Right atrium auricular region (tissue), 2 donors: ENCODE measurements at regions not wholly inside any gene's neighbourhood (a gene's known extent, or its start where the extent isn't known, plus 50 kb on each side); places are given as distances from the start of the nearest gene placed in this dataset.

ENCODE experiments used
- DNase-seq: peaks from one replicate; pipeline ENCODE4 v3.0.0-alpha.2; 2019; ENCODE audit warnings: low spot score
- H3K27ac ChIP-seq, 2 donors: fragments of 200-600 bp; sonication (generic); 1 replicate in 1 of 2; 2 replicates in 1 of 2; pipeline ENCODE4 v1.5.1; 2016 to 2019
- H3K27me3 ChIP-seq, 2 donors: fragments of 200-600 bp; sonication (generic); one replicate each; pipeline versions ENCODE4 v1.5.1 to v1.6.0; 2017 to 2019
- H3K36me3 ChIP-seq: fragments of 200-600 bp; sonication (generic); one replicate; pipeline ENCODE4 v1.5.1; 2016
- H3K4me1 ChIP-seq, 2 donors: fragments of 200-600 bp; sonication (generic); one replicate each; pipeline versions ENCODE4 v1.5.1 to v1.6.0; 2017 to 2019
- H3K4me3 ChIP-seq, 2 donors: fragments of 200-600 bp; sonication (generic); 1 replicate in 1 of 2; 2 replicates in 1 of 2; pipeline ENCODE4 v1.5.1; 2017 to 2019; ENCODE audit warnings: mild to moderate bottlenecking in 1 of 2, moderate library complexity in 1 of 2
- H3K9me3 ChIP-seq, 2 donors: fragments of 200-600 bp; sonication (generic); one replicate each; pipeline ENCODE4 v1.5.1; 2019
- CTCF ChIP-seq, 2 donors: fragments of 200-600 bp; sonication (generic); IDR thresholded peaks; one replicate each; pipeline ENCODE4 v1.5.1; 2019; ENCODE audit warnings: antibody characterized with exemption in 2 of 2

- Histone ChIP-seq H3K36me3 (no peaks in the 10 kb centered on the region), H3K27me3 (no peaks in the 10 kb centered on the region), H3K4me1 (no peaks in the 10 kb centered on the region), H3K4me3 (no peak overlapping the region), H3K27ac (no peak overlapping the region), H3K9me3 (no peaks in the 10 kb centered on the region)
- no peak for DNase-seq
- TF ChIP-seq CTCF (IDR thresholded peaks at IDR 0.05), result no peak
Measured at GRCh38 chr4:181659876-181660275, 583.3 kb upstream of the TENM3 start.

- Histone ChIP-seq H3K27me3 (no peaks in the 10 kb centered on the region), H3K27ac (no peak overlapping the region), H3K36me3 (no peaks in the 10 kb centered on the region), H3K4me1 (no peaks in the 10 kb centered on the region), H3K9me3 (no peaks in the 10 kb centered on the region), H3K4me3 (no peak overlapping the region)
- TF ChIP-seq CTCF (IDR thresholded peaks at IDR 0.05), result no peak
- no peak for DNase-seq
Measured at GRCh38 chr4:181661090-181661489, 582.1 kb upstream of the TENM3 start.

- H3K4me1 ChIP-seq, result no peaks in the 10 kb centered on the region
- H3K27ac ChIP-seq, result no peak overlapping the region
- H3K36me3 ChIP-seq, result no peaks in the 10 kb centered on the region
- no peak for DNase-seq
- no peak overlapping the region for H3K4me3 ChIP-seq
- H3K27me3 ChIP-seq, result no peaks in the 10 kb centered on the region
- TF ChIP-seq CTCF (IDR thresholded peaks at IDR 0.05), result no peak
- no peaks in the 10 kb centered on the region for H3K9me3 ChIP-seq
Measured at GRCh38 chr4:181661923-181662322, 581.3 kb upstream of the TENM3 start.

GRCh38 chr4:181662383-181662782, 580.8 kb upstream of the TENM3 start:
- H3K4me1 ChIP-seq, result no peaks in the 10 kb centered on the region
- no peaks in the 10 kb centered on the region for H3K36me3 ChIP-seq
- no peak for TF ChIP-seq CTCF (IDR thresholded peaks at IDR 0.05)
- no peaks in the 10 kb centered on the region for H3K27me3 ChIP-seq
- H3K27ac ChIP-seq, result no peak overlapping the region
- no peak overlapping the region for H3K4me3 ChIP-seq
- no peak for DNase-seq
- H3K9me3 ChIP-seq, result no peaks in the 10 kb centered on the region

- Histone ChIP-seq H3K4me3 (no peak overlapping the region), H3K27ac (no peak overlapping the region), H3K27me3 (no peaks in the 10 kb centered on the region), H3K36me3 (no peaks in the 10 kb centered on the region), H3K4me1 (no peaks in the 10 kb centered on the region), H3K9me3 (no peaks in the 10 kb centered on the region)
- no peak for DNase-seq
- TF ChIP-seq CTCF (IDR thresholded peaks at IDR 0.05), result no peak
Measured at GRCh38 chr4:181670506-181670905, 572.7 kb upstream of the TENM3 start.

GRCh38 chr4:181671672-181672071, 571.5 kb upstream of the TENM3 start:
- DNase-seq, result no peak
- no peaks in the 10 kb centered on the region for H3K27me3 ChIP-seq
- no peak overlapping the region for H3K27ac ChIP-seq
- H3K4me3 ChIP-seq, result no peak overlapping the region
- no peaks in the 10 kb centered on the region for H3K36me3 ChIP-seq
- no peak for TF ChIP-seq CTCF (IDR thresholded peaks at IDR 0.05)
- H3K4me1 ChIP-seq, result no peaks in the 10 kb centered on the region
- H3K9me3 ChIP-seq, result no peaks in the 10 kb centered on the region
